ENCODE measurements at regions not wholly inside any gene's neighbourhood (a gene's known extent, or its start where the extent isn't known, plus 50 kb on each side); places are given as distances from the start of the nearest gene placed in this dataset.

GRCh38 chr6:71446057-71446456 lies 157.4 kb downstream of the OGFRL1 start:
- TF ChIP-seq CHD1 (IDR thresholded peaks at IDR 0.05; ENCODE audit: low read depth, low read length) (no peak), SIN3A (IDR thresholded peaks at IDR 0.05; ENCODE audit: low read depth, low read length) (no peak), ATF7 (IDR thresholded peaks at IDR 0.05; ENCODE audit: low read depth) (no peak), CTCF (IDR thresholded peaks at IDR 0.05 in 2 of 3, conservative IDR thresholded peaks at IDR 0.05 in 1 of 3; ENCODE audit: control insufficient read depth in 2 of 3, extremely low read depth in 1 of 3, insufficient read depth in 1 of 3, low read depth in 3 of 3, low read length in 3 of 3) (no peak), STAT1 (conservative IDR thresholded peaks at IDR 0.05) (no peak), EP300 (IDR thresholded peaks at IDR 0.05; ENCODE audit: borderline replicate concordance in 1 of 2, control insufficient read depth in 1 of 2, low read depth in 2 of 2, low read length in 2 of 2) (no peak), RB1 (IDR thresholded peaks at IDR 0.05; ENCODE audit: borderline replicate concordance) (no peak), MAX (IDR thresholded peaks at IDR 0.05; ENCODE audit: low read depth, low read length) (no peak)
- TF ChIP-seq, protein P1, sequence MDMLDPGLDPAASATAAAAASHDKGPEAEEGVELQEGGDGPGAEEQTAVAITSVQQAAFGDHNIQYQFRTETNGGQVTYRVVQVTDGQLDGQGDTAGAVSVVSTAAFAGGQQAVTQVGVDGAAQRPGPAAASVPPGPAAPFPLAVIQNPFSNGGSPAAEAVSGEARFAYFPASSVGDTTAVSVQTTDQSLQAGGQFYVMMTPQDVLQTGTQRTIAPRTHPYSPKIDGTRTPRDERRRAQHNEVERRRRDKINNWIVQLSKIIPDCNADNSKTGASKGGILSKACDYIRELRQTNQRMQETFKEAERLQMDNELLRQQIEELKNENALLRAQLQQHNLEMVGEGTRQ (IDR thresholded peaks at IDR 0.05; ENCODE audit: borderline replicate concordance, low read depth, low read length) = no peak
